Kidney (tissue), 13 donors: ENCODE measurements at regions not wholly inside any gene's neighbourhood (a gene's known extent, or its start where the extent isn't known, plus 50 kb on each side); places are given as distances from the start of the nearest gene placed in this dataset.
"Not testable (repeated sequence)": the region's sequence is repeated elsewhere in the genome, so short reads cannot be mapped to it uniquely, and the experiment has no call there.

ENCODE experiments used
- DNase-seq, 5 donors: peaks; one replicate each; pipeline ENCODE4 v3.0.0-alpha.2; 2013 to 2020
- FAIRE-seq: peaks from 2 replicates; lab custom pipeline; 2012; peaks lifted over from hg19 to GRCh38; lab: Jason Lieb, UNC
- H3K27ac ChIP-seq, 2 donors: one replicate each; pipeline ENCODE4 v1.7.0; 2013; ENCODE audit warnings: low read depth in 2 of 2, low read length in 2 of 2, inconsistent platforms in 1 of 2
- H3K27me3 ChIP-seq: one replicate; pipeline ENCODE4 v1.7.1; 2013; ENCODE audit warnings: low read length, inconsistent platforms; ENCODE audit not compliant: control insufficient read depth, insufficient read depth
- H3K36me3 ChIP-seq, 3 donors: one replicate each; pipeline versions ENCODE4 v1.7.0 to v1.7.1; 2013; ENCODE audit warnings: low read length in 3 of 3, control low read depth in 1 of 3, inconsistent platforms in 1 of 3; ENCODE audit not compliant: insufficient read depth in 3 of 3, control insufficient read depth in 2 of 3
- H3K4me1 ChIP-seq, 3 donors: one replicate each; pipeline versions ENCODE4 v1.7.0 to v1.7.1; 2013; ENCODE audit warnings: low read length in 3 of 3, inconsistent platforms in 1 of 3, low read depth in 1 of 3; ENCODE audit not compliant: control insufficient read depth in 2 of 3, insufficient read depth in 2 of 3
- H3K4me3 ChIP-seq, 3 donors: one replicate each; pipeline versions ENCODE4 v1.7.0 to v1.8.1; 2013; ENCODE audit warnings: low read length in 3 of 3, control low read depth in 1 of 3, inconsistent platforms in 1 of 3
- H3K9ac ChIP-seq, 3 donors: one replicate each; pipeline versions ENCODE4 v1.7.0 to v1.7.1; 2013; ENCODE audit warnings: low read length in 3 of 3, control low read depth in 1 of 3, inconsistent platforms in 1 of 3
- H3K9me3 ChIP-seq, 3 donors: one replicate each; pipeline versions ENCODE4 v1.7.0 to v1.7.1; 2013; ENCODE audit warnings: low read length in 3 of 3, control low read depth in 1 of 3, inconsistent platforms in 1 of 3; ENCODE audit not compliant: control insufficient read depth in 2 of 3, insufficient read depth in 1 of 3
- intact Hi-C: fragments of 100-400 bp; cut with DNase I; formaldehyde crosslinking; loops from one replicate; pipeline ENCODE4 v1.11.1; 2022
- TF ChIP-seq, protein P1 (sequence below): IDR thresholded peaks from 3 replicates; pipeline ENCODE4 v1.5.1; 2012; ENCODE audit warnings: mild to moderate bottlenecking, moderate library complexity, borderline replicate concordance; ENCODE audit not compliant: insufficient read depth; ENCODE audit errors: extremely low read depth
- donor health status: control.
- donor health status: control.
- donor health status: control.
- donor health status: control.
- donor health status: control.
- donor health status: DM: yes; HTN: yes; CAD: no.
- donor health status: Normal renal cell carcinoma (clear cell type).

DNA sequence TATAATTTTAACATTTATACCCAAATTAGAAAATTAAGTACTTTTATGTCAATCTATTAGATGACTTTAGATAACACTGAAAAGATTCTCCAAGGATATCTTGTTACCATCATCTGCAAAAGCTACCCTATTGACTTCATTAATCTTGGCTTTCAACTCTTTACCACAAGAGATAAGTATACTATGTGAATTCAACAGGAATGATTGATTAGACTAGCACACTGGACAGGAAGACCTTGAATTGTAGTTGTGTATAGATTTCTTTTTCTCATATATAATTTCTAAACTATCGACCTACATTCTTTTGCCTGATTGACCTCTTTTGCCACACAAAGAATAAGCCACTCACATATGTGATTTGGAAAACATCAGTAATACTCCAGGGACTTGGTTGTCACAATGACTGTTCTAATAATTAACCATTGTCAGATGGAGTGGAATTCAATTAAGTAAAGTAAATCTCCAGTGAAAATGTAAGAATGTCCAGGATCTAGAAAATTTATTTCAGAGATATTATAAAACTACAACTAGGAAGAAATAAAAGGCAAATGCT is 1132.0 kb downstream of the SORCS1 start:
- Histone ChIP-seq H3K4me3 (no peak overlapping the region), H3K27ac (no peak overlapping the region), H3K27me3 (no peaks in the 10 kb centered on the region), H3K36me3 (no peaks in the 10 kb centered on the region), H3K9ac (no peak overlapping the region), H3K4me1 (no peaks in the 10 kb centered on the region), H3K9me3 (no peaks in the 10 kb centered on the region)
- intact Hi-C loops = no loop called here
- DNase-seq (no peak), FAIRE-seq (no peak)
- TF ChIP-seq, protein P1, sequence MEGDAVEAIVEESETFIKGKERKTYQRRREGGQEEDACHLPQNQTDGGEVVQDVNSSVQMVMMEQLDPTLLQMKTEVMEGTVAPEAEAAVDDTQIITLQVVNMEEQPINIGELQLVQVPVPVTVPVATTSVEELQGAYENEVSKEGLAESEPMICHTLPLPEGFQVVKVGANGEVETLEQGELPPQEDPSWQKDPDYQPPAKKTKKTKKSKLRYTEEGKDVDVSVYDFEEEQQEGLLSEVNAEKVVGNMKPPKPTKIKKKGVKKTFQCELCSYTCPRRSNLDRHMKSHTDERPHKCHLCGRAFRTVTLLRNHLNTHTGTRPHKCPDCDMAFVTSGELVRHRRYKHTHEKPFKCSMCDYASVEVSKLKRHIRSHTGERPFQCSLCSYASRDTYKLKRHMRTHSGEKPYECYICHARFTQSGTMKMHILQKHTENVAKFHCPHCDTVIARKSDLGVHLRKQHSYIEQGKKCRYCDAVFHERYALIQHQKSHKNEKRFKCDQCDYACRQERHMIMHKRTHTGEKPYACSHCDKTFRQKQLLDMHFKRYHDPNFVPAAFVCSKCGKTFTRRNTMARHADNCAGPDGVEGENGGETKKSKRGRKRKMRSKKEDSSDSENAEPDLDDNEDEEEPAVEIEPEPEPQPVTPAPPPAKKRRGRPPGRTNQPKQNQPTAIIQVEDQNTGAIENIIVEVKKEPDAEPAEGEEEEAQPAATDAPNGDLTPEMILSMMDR = no peak

DNA sequence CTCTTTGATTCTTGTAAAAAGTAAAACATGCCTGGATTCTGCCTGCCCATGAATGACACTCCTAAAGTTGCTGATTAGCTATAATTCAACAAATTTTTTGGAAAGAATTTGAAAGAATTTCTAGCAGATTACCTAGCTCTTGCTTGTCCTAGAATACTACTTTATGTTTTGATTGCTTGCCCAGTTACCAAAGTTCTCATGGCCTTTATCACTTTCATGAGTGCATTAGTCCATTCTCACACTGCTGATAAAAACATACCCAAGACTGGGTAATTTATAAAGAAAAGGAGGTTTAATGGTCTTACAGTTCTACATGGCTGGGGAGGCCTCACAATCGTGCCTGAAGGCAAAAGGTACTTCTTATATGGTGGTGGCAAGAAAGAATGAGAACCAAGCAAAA is 1137.3 kb downstream of the SORCS1 start:
- Histone ChIP-seq H3K4me3 (no peak overlapping the region), H3K27me3 (no peaks in the 10 kb centered on the region), H3K36me3 (no peaks in the 10 kb centered on the region), H3K9me3 (no peaks in the 10 kb centered on the region), H3K9ac (no peak overlapping the region), H3K4me1 (no peaks in the 10 kb centered on the region), H3K27ac (no peak overlapping the region)
- no peak for FAIRE-seq
- TF ChIP-seq, protein P1 = no peak
- no peak for DNase-seq
- intact Hi-C loops = no loop called here

DNA sequence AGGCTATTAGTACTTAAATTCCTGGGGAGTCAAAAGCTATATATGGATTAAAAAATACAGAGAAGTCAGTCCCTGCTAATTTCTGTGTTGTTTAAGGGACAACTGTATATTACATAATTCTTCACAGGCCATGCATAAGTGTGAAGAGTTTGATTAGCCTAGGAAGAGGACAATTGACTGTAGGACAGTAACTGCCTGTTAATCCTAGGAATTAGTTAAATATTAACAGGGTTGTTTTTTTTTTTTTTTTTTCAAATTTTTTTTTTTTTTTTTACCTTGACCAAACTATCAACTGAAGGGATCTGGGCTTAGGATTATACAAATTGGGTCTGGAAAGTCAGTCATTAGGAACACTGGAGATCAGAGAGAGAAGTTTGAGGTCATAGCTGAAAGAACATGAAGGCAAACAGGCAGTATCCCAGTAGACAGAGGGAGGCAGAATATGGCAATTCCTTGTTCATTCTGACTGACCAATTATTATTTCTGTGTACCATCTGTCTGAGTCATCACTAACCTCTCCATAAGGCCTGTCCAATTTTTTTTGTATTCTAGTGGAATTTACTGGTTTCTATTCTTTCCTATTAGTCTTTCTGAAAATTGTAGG is 1139.2 kb downstream of the SORCS1 start:
- FAIRE-seq = no peak
- Histone ChIP-seq H3K27ac (no peak overlapping the region), H3K9ac (no peak overlapping the region), H3K36me3 (no peaks in the 10 kb centered on the region), H3K4me3 (no peak overlapping the region), H3K9me3 (no peaks in the 10 kb centered on the region), H3K27me3 (no peaks in the 10 kb centered on the region), H3K4me1 (no peaks in the 10 kb centered on the region)
- TF ChIP-seq, protein P1 = no peak
- intact Hi-C loops = no loop called here
- DNase-seq = no peak

DNA sequence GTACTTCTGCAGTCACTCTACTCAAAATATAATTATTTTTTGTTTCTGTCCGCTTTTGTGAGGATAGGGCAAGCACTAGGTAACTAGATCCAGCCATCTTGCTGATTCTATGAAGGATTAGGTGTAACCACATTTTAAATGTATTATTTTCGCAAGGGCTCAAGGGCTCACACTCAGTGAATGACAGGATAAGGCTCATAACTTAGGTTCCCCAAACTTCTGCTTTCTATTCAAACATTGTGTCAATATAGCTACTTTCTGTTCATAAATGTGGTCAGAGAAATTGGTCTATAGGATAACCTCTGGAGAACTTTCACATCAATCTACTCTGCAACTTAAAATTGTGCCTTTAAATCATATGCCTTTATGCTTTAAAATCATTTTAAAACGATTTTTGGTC is 1141.2 kb downstream of the SORCS1 start:
- no peak overlapping the region for H3K4me3 ChIP-seq
- H3K27ac ChIP-seq = no peak overlapping the region
- H3K36me3 ChIP-seq = no peaks in the 10 kb centered on the region
- DNase-seq (no peak), FAIRE-seq (no peak)
- no peaks in the 10 kb centered on the region for H3K27me3 ChIP-seq
- intact Hi-C loops = no loop called here
- no peaks in the 10 kb centered on the region for H3K4me1 ChIP-seq
- TF ChIP-seq, protein P1 = no peak
- no peaks in the 10 kb centered on the region for H3K9me3 ChIP-seq
- H3K9ac ChIP-seq = no peak overlapping the region

DNA sequence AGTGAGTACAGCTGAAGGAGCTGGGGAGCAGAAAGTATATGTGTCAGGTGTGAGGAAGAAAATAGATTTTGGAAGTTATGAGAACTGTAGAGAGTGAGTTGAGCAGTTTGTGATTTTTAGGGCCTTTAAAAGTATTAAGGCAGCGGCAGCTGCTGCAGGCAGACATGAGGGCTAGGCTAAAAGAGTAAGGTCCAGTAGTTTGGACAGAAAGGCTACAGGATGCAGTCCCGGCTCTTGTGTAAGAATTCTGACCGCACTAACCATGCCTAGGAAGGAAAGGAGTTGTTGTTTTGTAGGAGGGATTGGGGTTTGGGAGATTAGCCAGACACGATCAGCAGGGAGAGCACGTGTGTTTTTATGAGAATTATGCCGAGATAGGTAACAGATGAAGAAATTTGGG is 1144.9 kb downstream of the SORCS1 start:
- H3K9me3 ChIP-seq, FAIRE-seq, DNase-seq, H3K27me3 ChIP-seq, H3K36me3 ChIP-seq, intact Hi-C loops, H3K4me1 ChIP-seq, H3K4me3 ChIP-seq, H3K27ac ChIP-seq, H3K9ac ChIP-seq: not testable (repeated sequence)
